GM21381 (cell line): ENCODE measurements at regions not wholly inside any gene's neighbourhood (a gene's known extent, or its start where the extent isn't known, plus 50 kb on each side); places are given as distances from the start of the nearest gene placed in this dataset.
"Not testable (repeated sequence)": the region's sequence is repeated elsewhere in the genome, so short reads cannot be mapped to it uniquely, and the experiment has no call there.

Source experiments
- ATAC-seq: cut with Tn5 transposase; IDR thresholded peaks from one replicate; pipeline ENCODE4 v1.9.1; 2021; ENCODE audit warnings: mild to moderate bottlenecking, moderate library complexity; ENCODE audit not compliant: unreplicated experiment

- ATAC-seq: no peak
These were observed 311.5 kb upstream of the ROPN1 start for GRCh38 chr3:124303305-124303910.

- ATAC-seq: no peak
These were observed 314.7 kb upstream of the ROPN1 start for GRCh38 chr3:124306665-124307064.

DNA sequence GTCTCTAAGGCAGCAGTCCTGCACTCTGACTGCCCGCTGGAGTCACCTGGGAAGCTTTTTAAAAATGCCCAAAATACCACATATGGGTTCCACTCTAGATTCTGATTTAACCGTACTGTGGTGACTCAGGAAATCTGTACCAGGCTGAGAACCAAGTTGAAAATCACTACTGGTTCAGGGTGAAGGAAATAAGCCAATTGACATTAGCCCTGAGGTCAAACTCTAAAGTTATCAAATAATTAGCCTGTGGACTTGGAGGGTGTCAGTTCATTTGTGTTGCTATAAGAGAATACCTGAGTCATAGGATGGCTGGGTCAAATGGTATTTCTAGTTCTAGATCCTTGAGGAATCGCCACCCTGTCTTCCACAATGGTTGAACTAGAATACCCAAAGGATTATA is 321.7 kb upstream of the ROPN1 start:
- ATAC-seq: no peak

GRCh38 chr3:124315215-124316033 is 323.5 kb upstream of the ROPN1 start:
- no peak for ATAC-seq

DNA sequence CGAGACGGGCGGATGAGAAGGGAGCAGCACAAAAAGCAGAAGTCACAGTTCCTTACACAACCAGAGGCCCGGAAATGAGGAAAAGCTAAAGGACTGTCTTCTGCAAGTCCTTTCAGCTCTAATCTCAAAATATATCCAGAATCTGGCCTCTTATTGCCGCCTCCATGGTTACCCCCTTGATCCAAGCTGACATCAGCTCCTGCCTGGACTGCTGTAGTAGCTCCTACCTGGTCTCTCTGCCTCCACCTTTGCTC is 324.0 kb upstream of the ROPN1 start:
- no peak for ATAC-seq

DNA sequence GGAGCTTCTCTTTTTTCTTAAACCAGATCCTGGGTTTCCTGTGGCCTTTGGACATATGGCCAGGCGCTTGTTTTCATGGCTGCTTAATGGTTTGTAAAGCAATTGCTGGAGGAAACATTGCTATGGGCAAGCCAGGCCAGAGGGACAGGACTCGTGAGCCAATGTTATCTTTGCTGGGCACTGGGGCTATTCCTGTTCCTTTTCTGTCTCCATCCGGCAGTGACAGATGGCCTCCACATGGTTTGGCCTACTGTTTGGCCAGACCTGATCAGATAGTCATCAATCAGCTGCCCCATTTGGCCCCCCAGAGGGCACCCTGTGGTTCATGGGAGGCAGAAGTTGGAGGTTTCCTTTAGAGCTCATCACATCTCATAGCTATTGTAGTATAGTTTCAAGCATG is 326.1 kb upstream of the ROPN1 start:
- no peak for ATAC-seq

- ATAC-seq: no peak
These were observed 326.7 kb upstream of the ROPN1 start for GRCh38 chr3:124318656-124319055.

DNA sequence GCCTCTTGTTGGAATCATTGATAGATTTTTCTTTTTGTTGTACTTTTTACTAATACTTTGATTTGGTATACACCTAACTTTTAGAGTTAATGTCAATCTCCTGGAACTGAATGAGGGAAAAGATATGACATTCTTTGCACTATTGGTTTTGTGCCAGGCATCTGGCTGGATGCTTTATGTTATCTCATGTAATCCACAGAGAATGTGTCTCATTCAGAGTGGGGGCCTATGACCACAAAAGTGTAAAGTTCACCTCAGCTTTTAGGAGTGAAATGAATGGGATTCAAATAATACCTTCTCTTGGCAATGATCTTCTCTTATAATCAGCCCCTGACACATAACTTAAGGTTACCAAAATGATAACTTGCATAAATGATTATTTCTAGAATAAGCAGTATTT is 329.1 kb upstream of the ROPN1 start:
- ATAC-seq: no peak

- no peak for ATAC-seq
These were observed 330.5 kb upstream of the ROPN1 start for GRCh38 chr3:124322309-124322880.

DNA sequence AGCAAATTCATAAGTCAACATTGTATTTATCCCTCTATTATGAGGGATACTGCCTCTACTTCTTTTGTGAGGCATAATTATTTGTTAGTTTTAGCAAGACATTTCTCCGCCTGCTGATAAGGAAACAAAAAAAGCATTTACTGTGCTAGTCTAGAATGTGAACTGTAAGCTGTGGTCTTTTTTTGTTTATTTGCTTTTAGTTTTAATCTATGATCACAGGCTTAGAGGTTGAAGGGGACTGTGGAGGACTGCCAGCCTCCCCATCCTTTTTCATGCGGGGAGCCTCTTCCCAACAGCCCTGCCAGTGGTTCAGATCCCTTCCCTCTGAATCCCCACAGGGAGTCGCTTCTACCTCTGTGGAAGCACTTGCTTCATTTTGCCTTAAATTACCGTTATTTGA is 331.0 kb upstream of the ROPN1 start:
- ATAC-seq: no peak

- ATAC-seq: no peak
These were observed 333.3 kb upstream of the ROPN1 start for GRCh38 chr3:124325248-124325647.

DNA sequence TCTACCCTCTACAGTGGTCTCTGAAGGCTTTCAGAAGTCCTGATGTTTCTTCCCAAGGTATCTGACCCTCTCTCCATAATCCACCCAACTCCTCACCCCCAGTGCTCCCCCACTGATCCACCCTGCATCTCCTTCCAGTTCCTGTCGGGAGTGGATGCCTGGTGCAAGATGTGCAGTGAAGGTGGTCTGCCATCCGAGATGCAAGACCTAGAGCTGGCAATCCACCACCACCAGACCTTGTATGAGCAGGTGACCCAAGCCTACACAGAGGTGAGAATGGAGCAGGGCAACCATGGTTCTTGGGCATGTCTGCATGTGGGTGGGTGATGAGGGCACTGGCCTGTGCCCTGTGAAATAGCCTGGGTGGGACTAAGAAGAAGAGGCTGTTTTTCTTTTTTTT is 337.8 kb upstream of the ROPN1 start:
- no peak for ATAC-seq

- no peak for ATAC-seq
These were observed 342.2 kb upstream of the ROPN1 start for GRCh38 chr3:124333931-124334640.

DNA sequence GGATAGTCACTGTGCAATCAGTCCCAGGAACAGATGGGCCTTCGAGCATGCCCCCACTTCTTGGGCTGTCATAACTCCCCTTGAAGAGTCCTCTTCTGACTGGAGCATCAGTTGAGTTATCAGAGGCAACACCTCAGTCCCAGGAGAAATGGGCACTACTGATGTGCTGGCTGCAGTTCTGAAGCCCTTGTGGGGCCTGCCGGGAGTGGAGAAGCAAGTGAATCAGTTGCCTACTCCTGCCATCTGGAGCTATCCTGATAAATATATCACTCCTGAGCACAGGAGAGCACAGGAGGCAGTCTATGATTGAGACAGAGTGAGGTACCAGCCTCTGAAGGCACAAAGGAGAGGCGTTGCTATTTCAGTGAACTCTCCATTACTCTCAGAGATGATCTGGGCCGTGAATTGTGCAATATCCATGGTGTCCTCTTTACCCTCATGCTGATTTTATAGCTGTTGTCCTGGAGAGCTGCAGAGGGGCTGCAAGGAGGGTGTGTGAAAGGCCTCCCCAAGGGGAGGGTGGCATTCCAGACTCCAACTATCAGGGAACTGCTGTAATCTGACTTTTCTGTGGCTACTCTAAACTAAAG is 344.2 kb upstream of the ROPN1 start:
- no peak for ATAC-seq

GRCh38 chr3:124345845-124346244 is 353.9 kb upstream of the ROPN1 start:
- no peak for ATAC-seq

DNA sequence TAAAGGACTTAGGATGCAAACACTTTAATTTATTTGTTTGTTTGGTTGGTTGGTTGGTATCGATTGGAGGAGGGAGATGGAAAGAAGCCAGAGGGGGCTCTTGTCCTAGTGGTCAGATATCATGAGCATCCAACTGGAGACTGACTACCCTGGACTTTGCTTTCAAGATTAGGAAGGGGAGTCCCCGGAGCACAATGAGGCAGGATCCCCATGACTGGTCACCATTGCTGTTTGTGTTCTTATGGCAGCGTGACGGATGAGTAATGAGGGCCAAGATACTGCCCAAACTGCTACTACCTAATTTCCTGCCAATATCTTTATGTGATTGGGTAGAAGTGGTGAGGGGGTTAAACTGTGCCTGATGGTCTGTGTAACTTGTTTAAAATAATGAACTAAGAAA is 354.6 kb upstream of the ROPN1 start:
- no peak for ATAC-seq

GRCh38 chr3:124347418-124347817 is 355.5 kb upstream of the ROPN1 start:
- no peak for ATAC-seq

- ATAC-seq: not testable (repeated sequence)
These were observed 356.6 kb upstream of the ROPN1 start for GRCh38 chr3:124348555-124348954.

DNA sequence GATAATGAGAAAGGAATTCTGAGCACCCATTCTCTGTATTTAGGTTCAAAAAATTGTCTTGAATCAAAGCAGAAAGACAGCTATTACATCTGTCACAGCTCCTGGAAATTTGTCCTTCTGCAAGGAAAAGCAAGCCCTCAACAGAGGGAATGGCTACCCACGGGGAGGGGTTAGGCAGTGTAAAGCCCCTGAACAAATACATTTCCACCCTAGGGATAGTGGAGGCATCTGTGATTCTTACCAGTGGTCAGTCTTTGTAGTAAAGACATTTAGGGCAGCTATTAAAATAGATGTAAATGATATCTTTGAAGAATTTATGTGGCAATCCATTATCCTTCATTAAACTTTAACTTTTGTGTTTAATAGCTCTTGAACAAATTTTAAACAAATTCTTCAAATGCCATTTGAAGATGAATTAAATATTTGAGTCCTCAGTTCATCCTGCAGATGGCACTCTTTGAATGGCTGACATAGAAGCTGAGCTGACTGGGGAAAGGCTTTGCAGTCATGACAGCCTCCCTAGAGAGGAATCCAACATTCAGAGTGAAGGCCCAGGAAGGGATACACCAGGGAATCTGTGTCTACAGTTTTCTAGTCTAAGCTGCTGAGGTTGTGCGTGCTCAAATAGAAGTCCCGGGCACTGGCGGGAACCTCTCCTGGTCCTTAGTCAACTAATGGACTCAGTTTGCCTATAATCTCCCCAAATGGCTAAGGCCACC is 359.7 kb upstream of the ROPN1 start:
- ATAC-seq: no peak

GRCh38 chr3:124352149-124352539 is 360.2 kb upstream of the ROPN1 start:
- ATAC-seq: no peak

- ATAC-seq: no peak
These were observed 361.8 kb upstream of the ROPN1 start for GRCh38 chr3:124353691-124354090.
